ENCODE measurements at regions not wholly inside any gene's neighbourhood (a gene's known extent, or its start where the extent isn't known, plus 50 kb on each side); places are given as distances from the start of the nearest gene placed in this dataset.
"Not testable (repeated sequence)": the region's sequence is repeated elsewhere in the genome, so short reads cannot be mapped to it uniquely, and the experiment has no call there.

DNA sequence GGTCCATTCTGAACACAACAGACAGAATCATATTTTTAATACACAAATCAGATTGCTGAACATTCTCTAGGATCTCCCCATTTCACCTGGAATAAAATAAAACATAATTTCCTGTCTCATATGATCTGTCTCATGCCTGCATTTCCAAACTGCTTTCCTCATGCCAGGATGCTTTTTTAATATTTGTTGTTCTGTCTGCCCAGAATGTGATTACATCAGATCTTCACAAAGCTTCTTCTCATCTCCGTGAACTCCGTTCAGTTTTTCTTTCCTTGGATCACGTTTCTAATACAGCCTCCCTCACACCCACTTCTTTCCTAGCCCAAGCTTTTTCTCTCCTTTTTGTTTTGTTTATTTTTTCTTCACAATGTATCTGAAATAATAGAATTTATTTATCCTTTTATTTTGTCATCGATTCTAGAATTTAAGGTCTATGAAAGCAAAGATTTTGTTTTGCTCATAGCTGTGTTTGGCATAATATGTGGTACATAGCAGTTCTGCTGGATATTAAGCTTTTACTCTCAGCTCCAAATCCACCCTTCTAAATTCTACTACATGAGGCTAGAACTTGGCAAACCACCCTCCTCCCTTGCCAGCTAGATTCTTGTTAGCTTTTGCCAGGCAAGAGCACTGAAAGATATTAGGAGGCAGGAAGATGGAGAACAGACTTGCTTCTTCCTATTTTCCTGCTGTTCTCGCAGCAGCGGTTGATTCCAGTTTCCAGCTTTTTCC, 165.5 kb upstream of the SLIT2 start:
- no peak overlapping the region for H3K27ac ChIP-seq (ENCODE audit: low read depth, low read length)
- H3K27me3 ChIP-seq (ENCODE audit: insufficient read depth, low read length) = no peaks in the 10 kb centered on the region
- no peaks in the 10 kb centered on the region for H3K36me3 ChIP-seq (ENCODE audit: insufficient read depth, low read length)
- H3K9me3 ChIP-seq (ENCODE audit: insufficient read depth, low read depth, low read length) = no peaks in the 10 kb centered on the region
- H3K9ac ChIP-seq (ENCODE audit: low read depth, low read length) = no peak overlapping the region
- no peaks in the 10 kb centered on the region for H3K4me1 ChIP-seq (ENCODE audit: insufficient read depth, low read length)
- WGBS = 95% methylated on average over 5 of the region's 6 CpGs
- H3K4me3 ChIP-seq (ENCODE audit: low read length) = no peak overlapping the region

DNA sequence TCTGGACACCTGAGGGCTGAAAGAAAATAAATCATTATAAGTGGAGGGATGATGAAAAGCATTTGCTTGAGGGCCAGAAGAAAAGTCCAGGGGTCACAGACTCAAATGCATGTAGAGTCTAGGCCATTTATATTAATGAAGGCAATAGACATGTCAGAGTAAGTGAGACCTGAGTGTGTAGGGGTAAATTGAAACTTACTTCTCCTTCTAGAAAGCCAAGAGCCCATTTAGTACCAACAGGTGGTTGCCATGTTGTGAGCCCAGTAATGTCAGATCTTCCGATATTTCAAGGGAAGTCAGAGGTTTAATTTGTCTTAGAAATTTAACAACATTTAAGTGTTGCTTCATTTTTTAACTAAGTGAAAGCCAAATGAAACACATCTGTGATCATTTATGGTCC, 166.1 kb upstream of the SLIT2 start:
- Histone ChIP-seq H3K27me3 (ENCODE audit: insufficient read depth, low read length) (no peaks in the 10 kb centered on the region), H3K9me3 (ENCODE audit: insufficient read depth, low read depth, low read length) (no peaks in the 10 kb centered on the region), H3K36me3 (ENCODE audit: insufficient read depth, low read length) (no peaks in the 10 kb centered on the region), H3K9ac (ENCODE audit: low read depth, low read length) (no peak overlapping the region), H3K27ac (ENCODE audit: low read depth, low read length) (no peak overlapping the region), H3K4me3 (ENCODE audit: low read length) (no peak overlapping the region), H3K4me1 (ENCODE audit: insufficient read depth, low read length) (no peaks in the 10 kb centered on the region)
- WGBS = 100% methylated on average over 1 of the region's 1 CpG

DNA sequence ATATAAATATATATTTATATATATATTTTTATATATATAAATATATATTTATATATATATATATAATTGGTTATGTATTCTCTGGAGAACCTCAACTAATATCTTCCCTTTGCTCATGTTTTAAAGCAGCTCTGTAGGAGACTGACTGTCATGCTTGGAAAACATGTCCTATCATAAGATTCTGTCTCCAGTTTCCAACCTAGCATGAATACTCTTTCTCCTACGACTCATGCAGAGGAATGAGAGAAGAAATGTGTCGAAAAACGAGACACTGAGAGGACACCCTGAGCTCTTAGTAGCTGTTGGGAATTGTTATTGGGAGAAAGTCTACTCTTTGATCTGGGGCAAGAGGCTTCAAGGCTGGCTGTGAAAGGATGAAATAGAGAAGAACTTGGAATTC, 166.5 kb upstream of the SLIT2 start:
- no peak overlapping the region for H3K27ac ChIP-seq (ENCODE audit: low read depth, low read length)
- H3K9me3 ChIP-seq (ENCODE audit: insufficient read depth, low read depth, low read length) = no peaks in the 10 kb centered on the region
- WGBS = 96% methylated on average over 3 of the region's 3 CpGs
- no peaks in the 10 kb centered on the region for H3K27me3 ChIP-seq (ENCODE audit: insufficient read depth, low read length)
- no peaks in the 10 kb centered on the region for H3K36me3 ChIP-seq (ENCODE audit: insufficient read depth, low read length)
- H3K9ac ChIP-seq (ENCODE audit: low read depth, low read length) = no peak overlapping the region
- no peak overlapping the region for H3K4me3 ChIP-seq (ENCODE audit: low read length)
- H3K4me1 ChIP-seq (ENCODE audit: insufficient read depth, low read length) = no peaks in the 10 kb centered on the region

DNA sequence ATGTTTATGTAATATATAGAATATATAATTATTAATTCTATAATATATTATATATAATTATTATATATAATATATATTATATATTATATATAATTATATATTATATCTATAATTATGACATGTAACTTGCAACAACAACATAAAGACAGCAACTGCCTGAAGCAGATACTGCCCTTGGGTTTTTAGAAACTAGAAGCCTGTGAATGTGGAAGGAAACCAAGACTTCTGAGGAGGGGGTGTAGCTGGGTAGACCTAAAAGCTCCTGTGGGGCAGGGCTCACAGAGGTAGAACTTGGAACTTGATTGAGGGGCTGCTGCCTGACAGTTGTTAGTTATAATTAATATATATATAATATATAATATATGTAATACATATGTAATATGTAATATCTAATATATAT, 167.2 kb upstream of the SLIT2 start:
- Histone ChIP-seq H3K9ac (ENCODE audit: low read depth, low read length) (no peak overlapping the region), H3K36me3 (ENCODE audit: insufficient read depth, low read length) (no peaks in the 10 kb centered on the region), H3K4me3 (ENCODE audit: low read length) (no peak overlapping the region), H3K27me3 (ENCODE audit: insufficient read depth, low read length) (no peaks in the 10 kb centered on the region), H3K4me1 (ENCODE audit: insufficient read depth, low read length) (no peaks in the 10 kb centered on the region), H3K9me3 (ENCODE audit: insufficient read depth, low read depth, low read length) (no peaks in the 10 kb centered on the region), H3K27ac (ENCODE audit: low read depth, low read length) (no peak overlapping the region)

DNA sequence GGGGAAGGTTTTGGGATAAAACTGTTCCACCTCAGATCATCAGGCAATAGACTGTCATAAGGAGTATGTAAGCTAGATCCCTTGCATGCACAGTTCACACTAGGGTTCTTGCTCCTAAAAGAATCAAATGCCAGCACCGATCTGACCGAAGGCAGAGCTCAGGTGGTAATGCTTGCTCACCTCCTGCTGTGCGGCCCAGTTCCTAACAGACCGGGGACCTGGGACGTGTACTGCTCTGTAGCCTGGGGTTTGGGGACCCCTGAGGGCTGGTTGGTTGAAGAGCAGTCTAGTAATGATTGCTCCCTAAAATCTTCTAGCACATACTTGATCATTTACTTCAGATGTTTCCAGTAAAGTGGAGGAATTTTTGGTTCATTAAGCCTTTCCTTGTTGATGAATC, 173.1 kb upstream of the SLIT2 start:
- H3K27me3 ChIP-seq (ENCODE audit: insufficient read depth, low read length) = no peaks in the 10 kb centered on the region
- H3K36me3 ChIP-seq (ENCODE audit: insufficient read depth, low read length) = no peaks in the 10 kb centered on the region
- H3K4me1 ChIP-seq (ENCODE audit: insufficient read depth, low read length) = no peaks in the 10 kb centered on the region
- no peak overlapping the region for H3K9ac ChIP-seq (ENCODE audit: low read depth, low read length)
- H3K9me3 ChIP-seq (ENCODE audit: insufficient read depth, low read depth, low read length) = no peaks in the 10 kb centered on the region
- no peak overlapping the region for H3K27ac ChIP-seq (ENCODE audit: low read depth, low read length)
- 79% methylated on average over 5 of the region's 5 CpGs for WGBS
- H3K4me3 ChIP-seq (ENCODE audit: low read length) = no peak overlapping the region

DNA sequence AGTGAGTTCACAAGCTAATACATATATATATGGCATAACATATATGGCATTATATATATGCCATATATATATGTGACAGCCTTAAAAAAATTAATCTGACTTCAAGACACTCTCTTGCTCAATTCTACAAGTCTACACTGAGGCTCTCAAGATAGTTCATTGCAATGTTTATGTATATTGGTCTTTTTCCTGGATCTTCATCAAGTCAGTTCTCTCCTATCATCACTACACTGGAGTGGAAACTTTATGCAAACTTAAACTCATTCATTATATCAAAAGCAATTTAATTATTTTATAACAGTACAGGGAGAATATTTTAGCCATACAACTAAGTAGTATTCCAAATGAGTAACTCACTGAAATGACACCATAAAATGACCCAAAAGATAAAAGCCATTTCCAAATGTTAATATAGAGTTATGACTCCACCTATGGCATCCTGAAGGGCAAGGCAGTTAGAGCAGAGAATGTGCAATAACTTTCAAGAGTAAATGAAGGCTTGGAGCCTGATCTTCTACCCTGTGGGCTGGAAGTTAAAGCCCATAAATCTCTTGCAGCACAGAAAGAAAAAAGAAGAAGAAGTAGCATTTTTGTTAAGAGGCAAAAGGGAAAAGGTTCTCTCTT, 176.3 kb upstream of the SLIT2 start:
- H3K27ac ChIP-seq (ENCODE audit: low read depth, low read length) = no peak overlapping the region
- H3K9me3 ChIP-seq (ENCODE audit: insufficient read depth, low read depth, low read length) = no peaks in the 10 kb centered on the region
- H3K27me3 ChIP-seq (ENCODE audit: insufficient read depth, low read length) = no peaks in the 10 kb centered on the region
- H3K4me3 ChIP-seq (ENCODE audit: low read length) = no peak overlapping the region
- H3K9ac ChIP-seq (ENCODE audit: low read depth, low read length) = no peak overlapping the region
- H3K4me1 ChIP-seq (ENCODE audit: insufficient read depth, low read length) = no peaks in the 10 kb centered on the region
- no peaks in the 10 kb centered on the region for H3K36me3 ChIP-seq (ENCODE audit: insufficient read depth, low read length)

DNA sequence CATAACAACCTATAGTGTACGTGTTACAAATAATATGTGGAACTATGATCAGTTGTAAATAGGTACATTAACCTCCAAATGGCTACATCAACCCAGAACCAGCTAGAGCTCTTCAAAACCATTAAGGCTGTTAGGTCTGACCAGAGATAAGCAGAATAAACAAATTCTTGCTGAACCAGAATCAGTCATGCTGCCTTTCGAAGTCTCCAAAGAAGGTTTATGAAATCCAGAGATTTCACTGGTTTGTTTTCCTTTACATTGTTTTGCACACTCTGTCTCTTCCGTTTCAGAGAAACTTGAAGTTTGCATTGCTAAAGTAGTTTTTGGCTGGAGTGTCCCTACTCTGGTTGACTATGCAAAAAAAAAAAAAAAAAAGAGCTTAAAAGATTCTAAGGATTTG, 177.3 kb upstream of the SLIT2 start:
- no peaks in the 10 kb centered on the region for H3K4me1 ChIP-seq (ENCODE audit: insufficient read depth, low read length)
- H3K4me3 ChIP-seq (ENCODE audit: low read length) = no peak overlapping the region
- H3K36me3 ChIP-seq (ENCODE audit: insufficient read depth, low read length) = no peaks in the 10 kb centered on the region
- no peak overlapping the region for H3K27ac ChIP-seq (ENCODE audit: low read depth, low read length)
- no peaks in the 10 kb centered on the region for H3K27me3 ChIP-seq (ENCODE audit: insufficient read depth, low read length)
- H3K9me3 ChIP-seq (ENCODE audit: insufficient read depth, low read depth, low read length) = no peaks in the 10 kb centered on the region
- 85% methylated on average over 2 of the region's 3 CpGs for WGBS
- no peak overlapping the region for H3K9ac ChIP-seq (ENCODE audit: low read depth, low read length)

DNA sequence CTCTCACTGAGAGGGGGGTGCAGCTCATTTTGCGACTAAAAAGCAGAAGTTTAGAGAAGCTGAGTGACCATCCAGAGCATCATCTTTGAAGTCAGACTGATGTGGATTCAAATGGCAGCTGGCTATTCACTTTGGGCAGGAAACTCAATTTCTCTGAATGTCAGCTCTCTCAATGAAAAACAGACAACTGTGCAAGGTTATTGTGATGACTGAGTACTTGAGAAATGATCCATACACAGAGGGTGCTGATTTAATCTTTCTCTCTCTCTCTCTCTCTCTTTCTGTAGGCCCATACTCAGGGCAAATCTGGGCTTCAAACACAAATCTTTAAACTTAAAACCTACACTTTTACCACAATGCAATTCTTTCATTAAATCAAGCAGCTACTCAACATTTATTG, 185.8 kb upstream of the SLIT2 start:
- H3K4me3 ChIP-seq (ENCODE audit: low read length) = no peak overlapping the region

DNA sequence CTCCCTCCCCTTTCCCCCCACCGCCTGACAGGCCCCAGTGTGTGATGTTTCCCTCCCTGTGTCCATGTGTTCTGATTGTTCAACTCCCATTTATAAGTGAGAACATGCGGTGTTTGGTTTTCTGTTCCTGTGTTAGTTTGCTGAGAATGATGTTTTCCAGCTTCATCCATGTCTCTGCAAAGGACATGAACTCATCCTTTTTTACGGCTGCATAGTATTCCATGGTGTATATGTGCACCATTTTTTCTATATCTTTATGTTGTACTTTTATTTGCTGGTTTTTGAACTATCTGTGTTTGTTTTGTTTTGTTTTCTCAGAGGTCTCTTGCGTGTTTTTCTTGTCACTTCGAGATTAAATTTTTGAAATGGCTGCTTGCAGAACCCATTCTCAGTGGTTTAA, 188.8 kb upstream of the SLIT2 start:
- H3K36me3 ChIP-seq (ENCODE audit: insufficient read depth, low read length); H3K9me3 ChIP-seq (ENCODE audit: insufficient read depth, low read depth, low read length); H3K4me3 ChIP-seq (ENCODE audit: low read length); H3K9ac ChIP-seq (ENCODE audit: low read depth, low read length); H3K27me3 ChIP-seq (ENCODE audit: insufficient read depth, low read length); H3K4me1 ChIP-seq (ENCODE audit: insufficient read depth, low read length); H3K27ac ChIP-seq (ENCODE audit: low read depth, low read length): not testable (repeated sequence)
- 98% methylated on average over 2 of the region's 5 CpGs for WGBS

More for the DNA sequence above, 185.8 kb upstream of the SLIT2 start:
- H3K27ac ChIP-seq (ENCODE audit: low read depth, low read length) = no peak overlapping the region
- 93% methylated on average over 1 of the region's 1 CpG for WGBS
- H3K9me3 ChIP-seq (ENCODE audit: insufficient read depth, low read depth, low read length) = no peaks in the 10 kb centered on the region
- no peaks in the 10 kb centered on the region for H3K36me3 ChIP-seq (ENCODE audit: insufficient read depth, low read length)
- no peaks in the 10 kb centered on the region for H3K27me3 ChIP-seq (ENCODE audit: insufficient read depth, low read length)
- no peak overlapping the region for H3K9ac ChIP-seq (ENCODE audit: low read depth, low read length)
- no peaks in the 10 kb centered on the region for H3K4me1 ChIP-seq (ENCODE audit: insufficient read depth, low read length)

DNA sequence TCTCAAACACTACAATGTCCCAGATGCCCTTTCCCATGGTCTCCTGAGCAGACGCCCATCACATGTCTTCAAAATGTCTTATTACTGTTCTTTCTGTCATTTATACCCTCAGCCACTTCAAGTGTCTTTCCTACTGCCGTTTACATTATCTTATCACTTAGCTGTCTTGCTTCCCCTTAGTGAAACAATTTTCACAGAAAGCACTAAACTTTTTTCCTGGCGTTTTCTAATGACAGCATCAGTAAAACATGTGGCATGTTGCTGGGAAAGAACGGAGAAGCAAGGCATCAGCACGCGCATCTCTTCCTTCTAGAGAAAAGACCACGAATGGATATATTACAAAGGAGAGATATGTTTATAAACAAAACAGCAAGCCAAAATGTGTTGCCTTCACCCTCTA, 189.7 kb upstream of the SLIT2 start:
- no peaks in the 10 kb centered on the region for H3K36me3 ChIP-seq (ENCODE audit: insufficient read depth, low read length)
- WGBS = 93% methylated on average over 6 of the region's 7 CpGs
- H3K9ac ChIP-seq (ENCODE audit: low read depth, low read length) = no peak overlapping the region
- H3K4me1 ChIP-seq (ENCODE audit: insufficient read depth, low read length) = no peaks in the 10 kb centered on the region
- H3K27ac ChIP-seq (ENCODE audit: low read depth, low read length) = no peak overlapping the region
- H3K4me3 ChIP-seq (ENCODE audit: low read length) = no peak overlapping the region
- H3K9me3 ChIP-seq (ENCODE audit: insufficient read depth, low read depth, low read length) = no peaks in the 10 kb centered on the region
- H3K27me3 ChIP-seq (ENCODE audit: insufficient read depth, low read length) = no peaks in the 10 kb centered on the region

DNA sequence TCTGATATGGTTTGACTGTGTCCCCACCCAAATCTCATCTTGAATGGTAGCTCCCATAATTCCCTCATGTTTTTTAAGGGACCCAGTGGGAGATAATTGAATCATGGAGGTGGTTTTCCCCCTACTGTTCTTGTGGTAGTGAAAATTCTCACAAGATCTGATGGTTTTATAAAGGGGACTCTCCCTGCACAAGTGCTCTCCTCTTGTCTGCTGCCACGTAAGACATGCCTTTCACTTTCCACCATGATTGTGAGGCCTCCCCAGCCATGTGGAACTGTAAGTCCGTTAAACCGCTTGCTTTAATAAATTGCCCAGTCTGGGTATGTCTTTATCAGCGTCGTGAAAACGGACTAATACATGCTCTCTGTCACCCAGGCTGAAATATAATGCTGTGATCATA, 200.9 kb upstream of the SLIT2 start:
- WGBS = 95% methylated on average over 6 of the region's 6 CpGs
- no peaks in the 10 kb centered on the region for H3K27me3 ChIP-seq (ENCODE audit: insufficient read depth, low read length)
- H3K9ac ChIP-seq (ENCODE audit: low read depth, low read length) = no peak overlapping the region
- H3K36me3 ChIP-seq (ENCODE audit: insufficient read depth, low read length) = no peaks in the 10 kb centered on the region
- H3K4me3 ChIP-seq (ENCODE audit: low read length) = no peak overlapping the region
- no peaks in the 10 kb centered on the region for H3K4me1 ChIP-seq (ENCODE audit: insufficient read depth, low read length)
- no peak overlapping the region for H3K27ac ChIP-seq (ENCODE audit: low read depth, low read length)
- H3K9me3 ChIP-seq (ENCODE audit: insufficient read depth, low read depth, low read length) = no peaks in the 10 kb centered on the region

DNA sequence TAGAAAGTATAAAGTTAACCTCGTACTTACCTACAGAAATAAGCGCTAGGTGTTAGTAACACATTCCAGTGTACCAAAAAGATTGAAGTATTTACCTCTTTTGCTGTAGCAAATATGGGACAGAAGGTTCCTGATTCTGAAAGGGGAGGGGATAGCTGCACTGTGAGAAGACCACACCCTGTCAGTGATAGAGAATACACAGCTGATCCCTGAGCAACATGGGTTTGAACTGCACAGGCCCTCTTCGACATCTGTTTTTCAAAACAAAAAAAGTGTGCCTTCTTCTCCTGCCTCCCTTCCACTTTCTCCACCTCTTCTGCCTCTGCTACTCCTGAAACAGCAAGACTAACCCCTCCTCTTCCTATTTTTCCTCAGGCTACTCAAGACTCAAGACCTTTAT, 201.8 kb upstream of the SLIT2 start:
- H3K36me3 ChIP-seq (ENCODE audit: insufficient read depth, low read length) = no peaks in the 10 kb centered on the region
- over 99% methylated on average over 3 of the region's 3 CpGs for WGBS
- H3K27ac ChIP-seq (ENCODE audit: low read depth, low read length) = no peak overlapping the region
- no peaks in the 10 kb centered on the region for H3K27me3 ChIP-seq (ENCODE audit: insufficient read depth, low read length)
- H3K4me1 ChIP-seq (ENCODE audit: insufficient read depth, low read length) = no peaks in the 10 kb centered on the region
- no peak overlapping the region for H3K9ac ChIP-seq (ENCODE audit: low read depth, low read length)
- H3K9me3 ChIP-seq (ENCODE audit: insufficient read depth, low read depth, low read length) = no peaks in the 10 kb centered on the region
- no peak overlapping the region for H3K4me3 ChIP-seq (ENCODE audit: low read length)

Measured in HUES64 (cell line).